Endothelial cell (in vitro differentiated cells): ENCODE measurements at regions not wholly inside any gene's neighbourhood (a gene's known extent, or its start where the extent isn't known, plus 50 kb on each side); places are given as distances from the start of the nearest gene placed in this dataset.
A peak's percentile ranks its signal among the peaks of the same experiment; 100 is the strongest.

Source experiments
- DNase-seq: peaks from one replicate; pipeline ENCODE4 v3.0.0; 2021; ENCODE audit warnings: low spot score
- H3K27ac Mint-ChIP-seq: one replicate; pipeline ENCODE4 v1.8.0; 2021; ENCODE audit warnings: mixed read lengths, inconsistent platforms; ENCODE audit not compliant: unreplicated experiment
- H3K27me3 Mint-ChIP-seq: one replicate; pipeline ENCODE4 v1.8.0; 2021; ENCODE audit warnings: mild to moderate bottlenecking, moderate library complexity, mixed read lengths, inconsistent platforms; ENCODE audit not compliant: unreplicated experiment
- H3K36me3 Mint-ChIP-seq: one replicate; pipeline ENCODE4 v1.8.0; 2021; ENCODE audit warnings: mild to moderate bottlenecking, low read depth, mixed read lengths, inconsistent platforms; ENCODE audit not compliant: unreplicated experiment
- H3K4me1 Mint-ChIP-seq: one replicate; pipeline ENCODE4 v1.8.0; 2021; ENCODE audit warnings: mild to moderate bottlenecking, mixed read lengths, inconsistent platforms; ENCODE audit not compliant: unreplicated experiment
- H3K4me3 Mint-ChIP-seq: one replicate; pipeline ENCODE4 v1.8.0; 2021; ENCODE audit warnings: mild to moderate bottlenecking, mixed read lengths, inconsistent platforms; ENCODE audit not compliant: unreplicated experiment
- H3K9me3 Mint-ChIP-seq: one replicate; pipeline ENCODE4 v1.8.0; 2021; ENCODE audit warnings: mixed read lengths, inconsistent platforms; ENCODE audit not compliant: unreplicated experiment
- CTCF ChIP-seq: fragments of 200-600 bp; sonication (generic); IDR thresholded peaks from one replicate; pipeline ENCODE4 v1.5.0; 2021; ENCODE audit warnings: antibody characterized with exemption; ENCODE audit not compliant: unreplicated experiment

GRCh38 chr1:94339206-94339927 is 78.8 kb upstream of the ABCD3 start:
- Mint-ChIP-seq H3K4me1 (peaks cover 29% of the 10 kb centered on the region), H3K27me3 (peaks cover 4% of the 10 kb centered on the region), H3K9me3 (no peaks in the 10 kb centered on the region), H3K36me3 (no peaks in the 10 kb centered on the region), H3K27ac (no peak overlapping the region), H3K4me3 (no peak overlapping the region)
- no peak for TF ChIP-seq CTCF
- no peak for DNase-seq

- DNase-seq = no peak
- Mint-ChIP-seq H3K9me3 (no peaks in the 10 kb centered on the region), H3K27me3 (peaks cover 2% of the 10 kb centered on the region), H3K4me1 (peaks cover 37% of the 10 kb centered on the region), H3K27ac (no peak overlapping the region), H3K36me3 (no peaks in the 10 kb centered on the region), H3K4me3 (no peak overlapping the region)
- no peak for TF ChIP-seq CTCF
These were observed 81.2 kb upstream of the ABCD3 start for GRCh38 chr1:94336991-94337390.

DNA sequence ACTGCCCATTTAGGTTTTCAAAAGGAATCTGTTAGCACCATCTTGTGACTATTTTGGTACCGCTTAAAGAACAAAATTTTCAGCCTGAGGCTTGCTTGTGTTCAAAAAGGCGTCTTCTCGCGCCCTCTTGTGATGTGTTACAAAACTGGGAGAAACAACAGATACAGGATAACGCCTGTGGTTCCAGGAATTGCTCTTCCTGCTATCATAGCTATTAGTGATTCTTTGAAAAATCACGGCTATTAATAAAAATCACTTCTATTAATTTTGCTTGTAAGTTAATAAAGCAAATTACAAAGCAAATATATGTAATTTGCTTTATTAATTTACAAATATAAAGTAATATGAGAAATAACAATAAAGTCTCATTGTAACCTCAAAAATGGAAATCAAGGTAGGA is 82.2 kb upstream of the ABCD3 start:
- H3K4me1 Mint-ChIP-seq = peaks cover 42% of the 10 kb centered on the region
- peaks cover 2% of the 10 kb centered on the region for H3K27me3 Mint-ChIP-seq
- H3K4me3 Mint-ChIP-seq = no peak overlapping the region
- no peaks in the 10 kb centered on the region for H3K36me3 Mint-ChIP-seq
- peak; percentile 68 for DNase-seq
- TF ChIP-seq CTCF = peak; percentile 63
- no peak overlapping the region for H3K27ac Mint-ChIP-seq
- H3K9me3 Mint-ChIP-seq = no peaks in the 10 kb centered on the region

DNA sequence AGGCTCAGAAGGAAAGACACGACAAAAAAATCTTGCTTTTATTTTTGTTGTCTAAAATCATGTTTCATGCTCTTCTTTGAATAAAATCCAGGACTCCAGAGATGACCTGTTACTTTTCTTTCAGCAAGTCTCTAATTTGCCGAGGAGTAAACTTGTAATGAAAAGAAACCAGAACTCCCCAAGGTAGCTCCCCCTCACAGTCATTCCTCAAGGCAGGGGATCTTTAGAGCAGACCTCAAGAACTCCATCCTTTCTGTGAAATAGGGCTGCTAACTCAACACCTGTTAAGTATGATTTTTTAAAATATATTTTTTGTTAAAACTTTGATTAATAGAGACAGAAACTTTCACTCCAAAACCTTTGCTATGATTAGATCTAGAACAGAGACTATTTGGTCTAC is 82.7 kb upstream of the ABCD3 start:
- TF ChIP-seq CTCF = no peak
- Mint-ChIP-seq H3K36me3 (no peaks in the 10 kb centered on the region), H3K4me1 (peaks cover 47% of the 10 kb centered on the region), H3K27me3 (peaks cover 2% of the 10 kb centered on the region), H3K9me3 (no peaks in the 10 kb centered on the region), H3K4me3 (no peak overlapping the region), H3K27ac (no peak overlapping the region)
- DNase-seq = no peak

- H3K36me3 Mint-ChIP-seq = no peaks in the 10 kb centered on the region
- H3K27me3 Mint-ChIP-seq = no peaks in the 10 kb centered on the region
- H3K4me1 Mint-ChIP-seq = peaks cover 50% of the 10 kb centered on the region
- no peak for DNase-seq
- H3K9me3 Mint-ChIP-seq = no peaks in the 10 kb centered on the region
- no peak overlapping the region for H3K27ac Mint-ChIP-seq
- TF ChIP-seq CTCF = no peak
- H3K4me3 Mint-ChIP-seq = no peak overlapping the region
These were observed 83.4 kb upstream of the ABCD3 start for GRCh38 chr1:94334764-94335163.
